ENCODE measurements at regions not wholly inside any gene's neighbourhood (a gene's known extent, or its start where the extent isn't known, plus 50 kb on each side); places are given as distances from the start of the nearest gene placed in this dataset.

- no peak overlapping the region for H3K27ac ChIP-seq (ENCODE audit: low read depth, low read length)
- Mint-ChIP-seq H3K4me1 (peaks cover 7 to 12% (median 10%) of the 10 kb centered on the region in 3 donors), H3K4me3 (no peak overlapping the region), H3K9me3 (no peaks in the 10 kb centered on the region), H3K27ac (no peak overlapping the region), H3K27me3 (no peaks in the 10 kb centered on the region), H3K36me3 (peaks cover 0 to 2% (median 0%) of the 10 kb centered on the region in 3 donors)
- no peaks in the 10 kb centered on the region for H3K9me3 ChIP-seq (ENCODE audit: low read length)
- no peak for DNase-seq
- H3K36me3 ChIP-seq (ENCODE audit: insufficient read depth, low read length): no peaks in the 10 kb centered on the region
- peaks cover 31% of the 10 kb centered on the region for H3K4me1 ChIP-seq (ENCODE audit: insufficient read depth, low read length)
- H3K4me3 ChIP-seq (ENCODE audit: low read length): no peak overlapping the region
- no peaks in the 10 kb centered on the region for H3K27me3 ChIP-seq (ENCODE audit: insufficient read depth, low read length, poor library complexity, severe bottlenecking)
- POLR2A ChIA-PET: no interaction called here
- CTCF ChIA-PET: interaction anchor here (1.0 to 5.2 kb wide), 4 partner anchors 9 to 376 kb away, joined by 3 to 56 read pairs (median 6); partner anchors contain the start of gene TNFSF4
Observed at GRCh38 chr1:172827841-172828240, 168.9 kb downstream of the FASLG start.

- Mint-ChIP-seq H3K9me3 (no peaks in the 10 kb centered on the region), H3K4me1 (peaks cover 7 to 23% (median 21%) of the 10 kb centered on the region in 3 donors), H3K4me3 (no peak overlapping the region), H3K36me3 (no peaks in the 10 kb centered on the region), H3K27ac (no peak overlapping the region), H3K27me3 (peaks cover 0 to 1% of the 10 kb centered on the region in 2 donors)
- Histone ChIP-seq H3K4me1 (ENCODE audit: insufficient read depth, low read length) (peaks cover 21% of the 10 kb centered on the region), H3K36me3 (ENCODE audit: insufficient read depth, low read length) (no peaks in the 10 kb centered on the region), H3K4me3 (ENCODE audit: low read length) (no peak overlapping the region), H3K9me3 (ENCODE audit: low read length) (no peaks in the 10 kb centered on the region), H3K27ac (ENCODE audit: low read depth, low read length) (no peak overlapping the region), H3K27me3 (ENCODE audit: insufficient read depth, low read length, poor library complexity, severe bottlenecking) (no peaks in the 10 kb centered on the region)
- ChIA-PET POLR2A (no interaction called here), CTCF (no interaction called here)
- DNase-seq: no peak
Observed at GRCh38 chr1:172832006-172832725, 173.3 kb downstream of the FASLG start.

GRCh38 chr1:172833954-172834353 lies 175.1 kb downstream of the FASLG start:
- peaks cover 21% of the 10 kb centered on the region for H3K4me1 ChIP-seq (ENCODE audit: insufficient read depth, low read length)
- Mint-ChIP-seq H3K4me1 (peaks cover 17 to 41% (median 37%) of the 10 kb centered on the region in 3 donors), H3K9me3 (no peaks in the 10 kb centered on the region), H3K4me3 (no peak overlapping the region), H3K27me3 (peaks cover 0 to 1% of the 10 kb centered on the region in 2 donors), H3K36me3 (no peaks in the 10 kb centered on the region), H3K27ac (no peak overlapping the region)
- H3K36me3 ChIP-seq (ENCODE audit: insufficient read depth, low read length): no peaks in the 10 kb centered on the region
- no peak overlapping the region for H3K27ac ChIP-seq (ENCODE audit: low read depth, low read length)
- no peaks in the 10 kb centered on the region for H3K9me3 ChIP-seq (ENCODE audit: low read length)
- no peaks in the 10 kb centered on the region for H3K27me3 ChIP-seq (ENCODE audit: insufficient read depth, low read length, poor library complexity, severe bottlenecking)
- no peak for DNase-seq
- ChIA-PET CTCF (no interaction called here), POLR2A (no interaction called here)
- no peak overlapping the region for H3K4me3 ChIP-seq (ENCODE audit: low read length)

- no peak overlapping the region for H3K4me3 Mint-ChIP-seq
- CTCF ChIA-PET: interaction anchor here (0.9 to 1.7 kb wide), 2 partner anchors 9 to 12 kb away, joined by 3 to 5 read pairs; no protein-coding TSS in a partner anchor
Observed at GRCh38 chr1:172834609-172835008, 175.7 kb downstream of the FASLG start.

GRCh38 chr1:172835834-172836233 lies 176.9 kb downstream of the FASLG start:
- peaks cover 22% of the 10 kb centered on the region for H3K4me1 ChIP-seq (ENCODE audit: insufficient read depth, low read length)
- no peak overlapping the region for H3K27ac ChIP-seq (ENCODE audit: low read depth, low read length)
- Mint-ChIP-seq H3K9me3 (no peaks in the 10 kb centered on the region), H3K4me1 (peaks cover 20 to 50% (median 47%) of the 10 kb centered on the region in 3 donors), H3K27ac (no peak overlapping the region), H3K27me3 (peaks cover 0 to 1% of the 10 kb centered on the region in 2 donors), H3K36me3 (no peaks in the 10 kb centered on the region), H3K4me3 (no peak overlapping the region)
- no peaks in the 10 kb centered on the region for H3K36me3 ChIP-seq (ENCODE audit: insufficient read depth, low read length)
- no peaks in the 10 kb centered on the region for H3K9me3 ChIP-seq (ENCODE audit: low read length)
- ChIA-PET CTCF (interaction anchor here (1.7 kb wide), 1 partner anchor 10 kb away, joined by 5 read pairs; no protein-coding TSS in a partner anchor), POLR2A (no interaction called here)
- no peaks in the 10 kb centered on the region for H3K27me3 ChIP-seq (ENCODE audit: insufficient read depth, low read length, poor library complexity, severe bottlenecking)
- H3K4me3 ChIP-seq (ENCODE audit: low read length): no peak overlapping the region
- no peak for DNase-seq

More at GRCh38 chr1:172834609-172835008, 175.7 kb downstream of the FASLG start:
- Histone ChIP-seq H3K9me3 (ENCODE audit: low read length) (no peaks in the 10 kb centered on the region), H3K27ac (ENCODE audit: low read depth, low read length) (no peak overlapping the region), H3K36me3 (ENCODE audit: insufficient read depth, low read length) (no peaks in the 10 kb centered on the region), H3K4me1 (ENCODE audit: insufficient read depth, low read length) (peaks cover 22% of the 10 kb centered on the region), H3K27me3 (ENCODE audit: insufficient read depth, low read length, poor library complexity, severe bottlenecking) (no peaks in the 10 kb centered on the region), H3K4me3 (ENCODE audit: low read length) (no peak overlapping the region)
- H3K4me1 Mint-ChIP-seq: peaks cover 20 to 46% (median 42%) of the 10 kb centered on the region in 3 donors
- no peak overlapping the region for H3K27ac Mint-ChIP-seq
- H3K36me3 Mint-ChIP-seq: no peaks in the 10 kb centered on the region
- DNase-seq: no peak
- POLR2A ChIA-PET: no interaction called here
- H3K27me3 Mint-ChIP-seq: peaks cover 0 to 1% of the 10 kb centered on the region in 2 donors
- H3K9me3 Mint-ChIP-seq: no peaks in the 10 kb centered on the region

DNA sequence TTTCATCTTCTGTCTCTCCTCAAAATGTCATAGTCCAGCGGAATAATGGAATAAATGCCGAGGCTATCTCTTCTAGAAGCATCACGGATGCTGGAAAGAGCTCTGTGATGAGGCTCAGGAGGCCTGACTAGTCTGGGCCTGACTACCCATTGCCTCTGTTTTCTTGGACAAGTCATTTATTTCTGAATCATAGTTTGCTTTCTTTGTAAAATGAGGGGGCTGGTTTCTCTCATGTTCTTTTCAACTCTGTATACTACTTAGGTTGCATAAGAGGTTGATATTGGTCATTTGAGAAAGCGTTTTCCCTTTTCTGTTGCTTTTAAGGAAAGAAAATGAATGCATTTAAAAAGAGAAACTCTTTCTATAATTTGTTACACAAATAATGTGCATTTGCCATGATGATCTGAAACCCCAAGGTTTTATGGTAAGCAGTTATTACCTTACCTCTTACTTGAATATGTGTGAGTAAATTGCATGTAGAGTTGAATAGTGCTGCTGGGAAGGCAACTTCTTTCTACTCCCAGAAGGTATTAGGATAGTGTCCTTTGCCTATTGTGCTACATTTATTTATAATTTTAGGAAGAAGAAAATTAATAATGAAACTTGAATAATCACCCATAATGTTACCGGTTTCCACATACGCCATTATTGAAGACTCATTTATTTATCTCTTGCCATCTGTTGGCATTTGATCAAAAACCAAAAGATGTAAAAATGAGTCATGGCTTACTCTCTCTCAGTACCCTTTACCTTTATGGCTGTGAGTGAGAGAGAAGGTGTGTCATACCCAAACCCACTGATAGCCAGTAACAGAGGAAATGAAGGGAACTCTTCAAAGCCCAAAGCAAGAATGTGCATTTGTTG lies 179.1 kb downstream of the FASLG start:
- no peak overlapping the region for H3K4me3 ChIP-seq (ENCODE audit: low read length)
- no peaks in the 10 kb centered on the region for H3K36me3 ChIP-seq (ENCODE audit: insufficient read depth, low read length)
- Mint-ChIP-seq H3K4me1 (peaks cover 13 to 38% (median 35%) of the 10 kb centered on the region in 3 donors), H3K27me3 (peaks cover 0 to 5% of the 10 kb centered on the region in 2 donors), H3K9me3 (no peaks in the 10 kb centered on the region), H3K36me3 (no peaks in the 10 kb centered on the region), H3K27ac (peak overlapping the region in 6 of 8 donors; percentile 7 to 84 (median 54)), H3K4me3 (peak overlapping the region in 4 of 7 donors; percentile 7 to 52 (median 27))
- H3K27ac ChIP-seq (ENCODE audit: low read depth, low read length): no peak overlapping the region
- ChIA-PET POLR2A (interaction anchor here (0.7 kb wide), 2 partner anchors 57 to 60 kb away, joined by 3 to 4 read pairs; no protein-coding TSS in a partner anchor), CTCF (interaction anchor here (0.8 kb wide), 1 partner anchor 11 kb away, joined by 3 read pairs; no protein-coding TSS in a partner anchor)
- DNase-seq: peak in 3 of 5 donors; percentile 59 to 78 (median 61)
- H3K4me1 ChIP-seq (ENCODE audit: insufficient read depth, low read length): peaks cover 15% of the 10 kb centered on the region
- no peaks in the 10 kb centered on the region for H3K27me3 ChIP-seq (ENCODE audit: insufficient read depth, low read length, poor library complexity, severe bottlenecking)
- H3K9me3 ChIP-seq (ENCODE audit: low read length): no peaks in the 10 kb centered on the region

- DNase-seq: no peak
Observed at GRCh38 chr1:172838680-172839313, 179.9 kb downstream of the FASLG start.

More at GRCh38 chr1:172838680-172839313, 179.9 kb downstream of the FASLG start:
- peaks cover 15% of the 10 kb centered on the region for H3K4me1 ChIP-seq (ENCODE audit: insufficient read depth, low read length)
- H3K4me1 Mint-ChIP-seq: peaks cover 13 to 37% (median 35%) of the 10 kb centered on the region in 3 donors
- no peaks in the 10 kb centered on the region for H3K36me3 Mint-ChIP-seq
- ChIA-PET CTCF (no interaction called here), POLR2A (no interaction called here)
- H3K9me3 Mint-ChIP-seq: no peaks in the 10 kb centered on the region
- H3K27ac Mint-ChIP-seq: peak overlapping the region in 7 of 8 donors; percentile 7 to 84 (median 66)
- H3K4me3 ChIP-seq (ENCODE audit: low read length): peak overlapping the region; percentile 17
- no peaks in the 10 kb centered on the region for H3K27me3 ChIP-seq (ENCODE audit: insufficient read depth, low read length, poor library complexity, severe bottlenecking)
- no peak overlapping the region for H3K27ac ChIP-seq (ENCODE audit: low read depth, low read length)
- no peaks in the 10 kb centered on the region for H3K9me3 ChIP-seq (ENCODE audit: low read length)
- H3K4me3 Mint-ChIP-seq: peak overlapping the region in 4 of 7 donors; percentile 7 to 52 (median 27)
- H3K36me3 ChIP-seq (ENCODE audit: insufficient read depth, low read length): no peaks in the 10 kb centered on the region
- peaks cover 0 to 5% of the 10 kb centered on the region in 2 donors for H3K27me3 Mint-ChIP-seq

All from CD8-positive, alpha-beta memory T cell (primary cell).